Neural cell (in vitro differentiated cells): ENCODE measurements at regions not wholly inside any gene's neighbourhood (a gene's known extent, or its start where the extent isn't known, plus 50 kb on each side); places are given as distances from the start of the nearest gene placed in this dataset.

ENCODE experiments used
- CTCF ChIP-seq: fragments of 450-650 bp; IDR thresholded peaks from 2 replicates; pipeline ENCODE4 v1.5.1; 2014; ENCODE audit warnings: antibody characterized with exemption, mild to moderate bottlenecking, moderate library complexity; ENCODE audit not compliant: poor library complexity, severe bottlenecking
- EP300 ChIP-seq: fragments of 450-650 bp; conservative IDR thresholded peaks from 2 replicates; pipeline ENCODE4 v1.6.1; 2014; ENCODE audit warnings: antibody characterized with exemption, mild to moderate bottlenecking, moderate library complexity; ENCODE audit not compliant: poor library complexity, severe bottlenecking
- EZH2 ChIP-seq: fragments of 200-600, 300-800 bp; shearing (Covaris generic), sonication (generic); IDR thresholded peaks from 2 replicates; pipeline ENCODE4 v1.6.1; 2014; ENCODE audit warnings: antibody characterized with exemption, low read length, borderline replicate concordance, mild to moderate bottlenecking; ENCODE audit not compliant: insufficient read depth, poor library complexity, severe bottlenecking
- POLR2AphosphoS5 ChIP-seq: IDR thresholded peaks from 2 replicates; pipeline ENCODE4 v1.6.1; 2012
- SMC3 ChIP-seq: fragments of 450-650 bp; conservative IDR thresholded peaks from 2 replicates; pipeline ENCODE4 v1.6.1; 2014; ENCODE audit warnings: antibody characterized with exemption, mild to moderate bottlenecking, moderate library complexity; ENCODE audit not compliant: poor library complexity
- TAF1 ChIP-seq: IDR thresholded peaks from 2 replicates; pipeline ENCODE4 v1.6.1; 2012; ENCODE audit warnings: low read depth
- TF ChIP-seq, protein P1 (sequence below): IDR thresholded peaks from 2 replicates; pipeline ENCODE4 v1.6.1; 2012; ENCODE audit warnings: borderline replicate concordance

DNA sequence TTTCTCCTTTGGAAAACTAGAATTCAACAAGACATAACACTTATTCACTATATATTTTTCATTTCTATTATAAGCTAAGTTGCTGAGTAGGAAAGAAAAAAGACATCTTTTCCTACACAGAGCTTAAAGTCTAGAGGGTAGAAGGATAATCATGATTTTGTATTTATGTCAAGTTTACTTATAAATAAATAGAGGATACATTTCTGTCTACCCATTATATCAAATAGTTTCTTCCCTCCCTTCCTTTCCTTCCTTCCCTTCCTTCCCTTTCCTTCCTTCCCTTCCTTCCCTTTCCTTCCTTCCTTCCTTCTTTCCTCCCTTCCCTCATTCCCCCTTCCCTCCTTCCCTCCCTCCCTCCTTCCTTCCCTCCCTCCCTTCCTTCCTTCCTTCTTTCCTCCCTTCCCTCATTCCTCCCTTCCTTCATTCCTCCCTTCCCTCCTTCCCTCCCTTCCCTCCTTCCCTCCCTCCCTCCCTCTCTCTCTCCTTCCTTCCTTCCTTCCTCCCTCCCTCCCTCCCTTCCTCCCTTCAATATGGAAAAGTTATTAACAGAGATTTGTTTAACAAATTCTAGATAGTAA is 308.4 kb upstream of the COL3A1 start:
- TF ChIP-seq EP300 (no peak), EZH2 (no peak), TAF1 (no peak), CTCF (no peak), POLR2AphosphoS5 (no peak), SMC3 (no peak)
- TF ChIP-seq, protein P1, sequence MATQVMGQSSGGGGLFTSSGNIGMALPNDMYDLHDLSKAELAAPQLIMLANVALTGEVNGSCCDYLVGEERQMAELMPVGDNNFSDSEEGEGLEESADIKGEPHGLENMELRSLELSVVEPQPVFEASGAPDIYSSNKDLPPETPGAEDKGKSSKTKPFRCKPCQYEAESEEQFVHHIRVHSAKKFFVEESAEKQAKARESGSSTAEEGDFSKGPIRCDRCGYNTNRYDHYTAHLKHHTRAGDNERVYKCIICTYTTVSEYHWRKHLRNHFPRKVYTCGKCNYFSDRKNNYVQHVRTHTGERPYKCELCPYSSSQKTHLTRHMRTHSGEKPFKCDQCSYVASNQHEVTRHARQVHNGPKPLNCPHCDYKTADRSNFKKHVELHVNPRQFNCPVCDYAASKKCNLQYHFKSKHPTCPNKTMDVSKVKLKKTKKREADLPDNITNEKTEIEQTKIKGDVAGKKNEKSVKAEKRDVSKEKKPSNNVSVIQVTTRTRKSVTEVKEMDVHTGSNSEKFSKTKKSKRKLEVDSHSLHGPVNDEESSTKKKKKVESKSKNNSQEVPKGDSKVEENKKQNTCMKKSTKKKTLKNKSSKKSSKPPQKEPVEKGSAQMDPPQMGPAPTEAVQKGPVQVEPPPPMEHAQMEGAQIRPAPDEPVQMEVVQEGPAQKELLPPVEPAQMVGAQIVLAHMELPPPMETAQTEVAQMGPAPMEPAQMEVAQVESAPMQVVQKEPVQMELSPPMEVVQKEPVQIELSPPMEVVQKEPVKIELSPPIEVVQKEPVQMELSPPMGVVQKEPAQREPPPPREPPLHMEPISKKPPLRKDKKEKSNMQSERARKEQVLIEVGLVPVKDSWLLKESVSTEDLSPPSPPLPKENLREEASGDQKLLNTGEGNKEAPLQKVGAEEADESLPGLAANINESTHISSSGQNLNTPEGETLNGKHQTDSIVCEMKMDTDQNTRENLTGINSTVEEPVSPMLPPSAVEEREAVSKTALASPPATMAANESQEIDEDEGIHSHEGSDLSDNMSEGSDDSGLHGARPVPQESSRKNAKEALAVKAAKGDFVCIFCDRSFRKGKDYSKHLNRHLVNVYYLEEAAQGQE, result no peak
